MM.1S (cell line): ENCODE measurements at regions not wholly inside any gene's neighbourhood (a gene's known extent, or its start where the extent isn't known, plus 50 kb on each side); places are given as distances from the start of the nearest gene placed in this dataset.

Experiments
- CTCF ChIP-seq: fragments of 300-600 bp; sonication (generic); IDR thresholded peaks from 2 replicates; pipeline ENCODE4 v1.5.1; 2016; ENCODE audit warnings: antibody characterized with exemption, low read length, mixed read lengths
- EZH2 ChIP-seq: fragments of 300-600 bp; sonication (generic); optimal IDR thresholded peaks from 2 replicates; pipeline ENCODE3; 2017; ENCODE audit warnings: low read depth, mild to moderate bottlenecking, antibody characterized with exemption, low read length, mixed read lengths
- EZH2phosphoT487 ChIP-seq: fragments of 300-600 bp; sonication (generic); IDR thresholded peaks from 2 replicates; pipeline ENCODE4 v1.6.1; 2018; ENCODE audit warnings: antibody characterized with exemption, low read length

- TF ChIP-seq CTCF, result no peak
- TF ChIP-seq EZH2, result no peak
- no peak for TF ChIP-seq EZH2phosphoT487
Observed at GRCh38 chr6:4413073-4413472, 277.7 kb upstream of the ECI2 start.
